HG03064 (cell line): ENCODE measurements at regions not wholly inside any gene's neighbourhood (a gene's known extent, or its start where the extent isn't known, plus 50 kb on each side); places are given as distances from the start of the nearest gene placed in this dataset.
"Not testable (repeated sequence)": the region's sequence is repeated elsewhere in the genome, so short reads cannot be mapped to it uniquely, and the experiment has no call there.

Experiments used
- ATAC-seq: cut with Tn5 transposase; IDR thresholded peaks from one replicate; pipeline ENCODE4 v1.9.1; 2021; ENCODE audit warnings: low read depth; ENCODE audit not compliant: unreplicated experiment

GRCh38 chrX:148259990-148260389 is 240.4 kb upstream of the AFF2 start:
- ATAC-seq = no peak

DNA sequence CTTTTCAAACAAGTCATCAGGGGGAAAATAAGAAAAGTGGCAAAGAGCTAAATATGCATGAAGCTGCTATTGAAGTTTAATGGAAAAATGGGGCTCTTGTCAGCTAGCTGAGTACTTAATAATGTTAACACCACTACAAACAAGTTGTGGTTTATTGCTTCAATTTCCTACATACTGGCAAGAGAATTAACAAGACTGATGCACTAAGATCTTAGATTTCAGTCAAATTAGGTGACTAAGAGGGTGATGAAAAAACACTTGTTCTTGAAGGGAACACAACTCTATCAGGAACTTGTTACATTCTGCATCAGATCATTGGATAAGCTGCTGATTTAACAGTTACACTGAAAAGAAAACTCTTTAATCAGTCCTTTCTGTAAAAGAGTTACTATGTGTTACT is 234.6 kb upstream of the AFF2 start:
- no peak for ATAC-seq

- ATAC-seq = no peak
Observed at GRCh38 chrX:148268673-148269072, 231.7 kb upstream of the AFF2 start.

GRCh38 chrX:148269513-148269912 is 230.9 kb upstream of the AFF2 start:
- no peak for ATAC-seq

DNA sequence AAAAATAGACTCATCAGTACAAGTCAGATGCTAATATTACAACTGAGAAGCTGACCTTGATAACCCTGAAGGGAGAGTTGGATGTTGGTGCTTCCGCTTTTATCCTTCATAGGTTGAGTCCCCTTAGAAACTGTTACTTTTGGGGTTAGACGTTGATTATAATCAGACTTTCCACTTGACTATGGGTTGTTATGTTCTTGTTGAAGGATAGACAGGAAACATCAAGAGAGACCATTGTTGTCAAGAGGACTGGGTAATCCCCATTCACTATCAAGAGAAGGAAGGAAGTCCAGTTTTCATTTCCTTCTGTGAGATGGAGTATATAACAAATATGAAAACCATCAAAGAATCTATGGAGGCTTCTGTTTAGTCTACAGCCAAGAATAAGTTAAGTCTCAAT is 229.9 kb upstream of the AFF2 start:
- ATAC-seq = no peak

- ATAC-seq = no peak
Observed at GRCh38 chrX:148271263-148271662, 229.2 kb upstream of the AFF2 start.

- no peak for ATAC-seq
Observed at GRCh38 chrX:148281920-148282319, 218.5 kb upstream of the AFF2 start.

GRCh38 chrX:148282504-148282903 is 217.9 kb upstream of the AFF2 start:
- ATAC-seq = no peak

- ATAC-seq = no peak
Observed at GRCh38 chrX:148284056-148284455, 216.4 kb upstream of the AFF2 start.

- ATAC-seq = no peak
Observed at GRCh38 chrX:148284821-148285220, 215.6 kb upstream of the AFF2 start.

DNA sequence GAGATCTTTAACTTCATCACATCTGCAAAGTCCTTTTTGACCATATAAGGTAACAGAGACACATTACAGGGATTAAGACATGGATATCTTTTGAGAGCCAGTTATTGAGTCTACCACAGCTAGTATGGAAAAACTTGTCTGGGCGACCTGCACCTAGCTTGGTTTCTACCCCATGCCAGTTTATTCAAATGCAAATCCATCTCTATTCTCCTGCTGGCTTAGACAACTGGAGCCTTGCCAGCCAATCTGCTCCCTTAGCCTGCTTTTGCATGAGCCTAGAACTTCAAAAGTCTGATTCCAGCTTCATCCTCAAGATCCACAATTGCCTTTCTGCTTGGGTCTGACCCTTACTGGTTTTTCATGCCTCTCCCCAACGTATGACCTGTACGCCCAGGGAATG is 212.0 kb upstream of the AFF2 start:
- ATAC-seq = no peak

DNA sequence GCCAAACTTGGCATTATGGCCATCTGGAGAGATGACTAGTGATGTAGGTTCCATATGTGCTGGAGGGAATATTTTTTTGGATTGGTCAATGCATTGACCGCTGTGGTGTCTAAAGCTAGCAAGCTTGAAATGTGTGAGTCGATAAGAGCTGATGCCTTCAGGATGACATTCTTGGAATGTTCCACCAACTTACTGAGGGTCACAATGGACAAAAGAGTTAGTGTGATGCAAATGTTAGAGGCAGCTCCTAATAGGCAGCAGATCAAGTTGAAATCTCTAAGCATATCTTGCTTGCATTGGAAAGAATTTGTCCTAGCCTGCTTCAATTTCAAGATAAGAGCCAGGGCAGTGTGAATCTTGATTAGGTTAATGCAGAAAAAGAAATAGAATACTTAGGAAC is 210.4 kb upstream of the AFF2 start:
- no peak for ATAC-seq

GRCh38 chrX:148290931-148291330 is 209.5 kb upstream of the AFF2 start:
- ATAC-seq = no peak

DNA sequence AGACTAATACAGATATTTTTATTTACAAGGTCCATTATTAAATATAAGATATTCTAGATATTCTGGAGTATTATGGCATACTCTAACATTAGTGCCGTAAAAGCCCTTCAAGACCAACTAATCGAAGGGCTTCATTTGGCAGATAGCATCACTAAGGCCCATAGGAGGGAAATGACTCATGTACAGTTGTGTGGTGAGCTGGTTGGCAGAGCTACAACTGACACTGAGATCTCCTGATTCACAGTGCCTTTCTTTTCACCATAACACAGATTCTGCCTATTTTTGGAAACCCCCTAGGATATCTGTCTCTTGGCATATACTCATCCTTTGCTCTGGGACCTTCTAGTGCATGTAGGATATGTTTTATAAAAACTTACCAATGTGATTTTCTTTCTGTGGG is 201.7 kb upstream of the AFF2 start:
- ATAC-seq = no peak

DNA sequence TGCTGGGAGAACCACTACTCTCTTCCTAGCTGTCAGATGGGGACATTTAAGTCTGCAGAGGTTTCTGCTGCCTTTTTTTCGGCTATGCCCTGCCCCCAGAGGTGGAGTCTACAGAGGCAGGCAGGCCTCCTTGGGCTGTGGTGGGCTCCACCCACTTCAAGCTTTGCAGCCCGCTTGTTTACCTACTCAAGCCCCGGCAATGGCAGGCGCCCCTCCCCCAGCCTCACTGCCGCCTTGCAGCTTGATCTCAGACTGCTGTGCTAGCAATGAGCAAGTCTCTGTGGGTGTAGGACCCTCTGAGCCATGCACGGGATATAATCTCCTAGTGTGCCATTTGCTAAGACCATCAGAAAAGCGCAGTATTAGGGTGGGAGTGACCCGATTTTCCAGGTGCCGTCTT is 195.2 kb upstream of the AFF2 start:
- ATAC-seq = not testable (repeated sequence)

GRCh38 chrX:148309413-148309812 is 191.0 kb upstream of the AFF2 start:
- ATAC-seq = no peak

DNA sequence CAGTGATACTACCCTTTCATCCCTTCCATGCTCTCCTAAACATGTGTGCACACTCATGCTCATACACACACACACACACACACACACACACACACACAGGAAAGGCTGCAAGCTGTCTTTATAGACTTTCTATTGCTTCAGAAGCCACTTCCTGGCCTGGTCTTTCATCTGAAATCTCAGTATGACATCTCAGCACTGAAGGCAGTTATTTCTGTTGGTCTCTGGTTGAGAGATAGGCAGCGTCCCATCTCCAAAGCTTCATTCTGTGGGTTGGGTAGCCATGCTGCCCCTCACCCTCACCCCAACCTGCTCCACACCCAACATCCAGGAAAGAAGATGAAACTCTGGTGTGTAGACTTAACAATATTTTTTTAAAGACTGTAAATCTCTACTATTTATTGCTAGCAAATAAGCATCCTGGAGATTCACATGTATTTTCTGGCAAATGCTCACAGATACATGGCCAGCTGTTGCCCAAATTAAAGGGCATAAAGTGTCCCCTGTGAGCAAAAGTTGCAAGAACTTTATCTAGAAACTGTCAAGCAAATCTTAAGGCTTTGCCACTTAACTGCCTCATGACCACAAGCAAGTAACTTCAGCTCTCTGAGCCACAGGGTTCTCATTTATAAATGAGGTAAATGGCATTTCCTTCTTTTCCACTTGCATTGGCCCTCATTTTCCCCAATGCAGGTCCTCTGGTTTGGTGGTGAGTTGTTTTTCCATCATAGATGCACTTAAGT is 189.8 kb upstream of the AFF2 start:
- peak; percentile 83 for ATAC-seq

DNA sequence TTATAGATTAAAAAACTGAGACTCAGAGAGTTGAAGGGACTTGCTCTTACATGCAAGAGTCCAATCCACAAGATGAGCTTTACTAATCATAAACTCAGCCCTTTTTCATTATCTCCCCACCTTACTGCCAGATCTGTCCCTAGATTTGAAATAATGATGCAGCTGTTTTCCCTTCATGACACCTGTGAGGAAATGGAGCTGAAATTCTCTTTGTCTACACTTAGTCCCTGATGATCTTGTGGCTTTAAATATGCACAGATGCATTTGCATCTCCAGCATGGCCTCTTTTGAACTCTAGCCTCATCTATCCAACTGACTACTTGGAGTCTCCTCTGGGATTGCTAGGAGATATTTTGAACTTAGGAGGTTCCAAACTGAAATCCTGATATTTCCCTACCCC is 188.9 kb upstream of the AFF2 start:
- ATAC-seq = no peak

GRCh38 chrX:148314876-148315275 is 185.5 kb upstream of the AFF2 start:
- ATAC-seq = no peak

DNA sequence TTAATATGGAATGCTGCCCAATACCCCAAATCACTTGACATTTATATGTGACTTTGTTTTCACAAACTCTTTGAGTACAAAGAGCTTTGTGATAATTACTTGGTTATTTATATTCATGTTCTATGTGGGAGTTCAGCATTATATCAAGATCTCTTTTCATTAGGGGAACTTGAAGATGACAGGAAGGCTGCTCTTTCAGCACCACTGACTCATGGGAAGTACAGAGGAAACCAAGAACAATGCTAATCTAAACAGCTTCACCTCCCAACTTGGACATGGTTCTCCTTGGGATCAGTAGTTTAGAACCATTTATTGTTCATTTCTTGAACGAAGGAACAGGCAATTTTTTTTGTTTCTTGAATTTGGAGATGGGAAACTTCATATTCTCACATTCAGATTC is 184.0 kb upstream of the AFF2 start:
- no peak for ATAC-seq

DNA sequence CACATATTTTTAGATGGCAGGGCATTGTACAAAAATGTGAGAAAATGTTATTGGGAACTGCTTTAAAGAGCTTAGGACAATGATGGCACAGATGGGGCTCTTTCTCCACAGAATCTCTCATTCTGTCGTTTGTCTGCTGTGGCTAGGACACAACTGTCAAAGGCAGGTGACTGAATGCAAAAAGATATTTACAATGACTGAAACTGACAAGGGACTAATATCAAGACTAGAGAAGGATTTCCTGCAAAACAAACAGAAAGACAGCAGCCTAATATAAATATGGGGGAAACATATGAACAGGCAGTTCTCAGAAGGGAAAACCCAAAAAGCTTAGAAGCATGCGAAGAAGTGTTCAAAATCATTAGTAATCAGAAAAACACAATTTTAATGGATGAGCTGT is 177.5 kb upstream of the AFF2 start:
- no peak for ATAC-seq

GRCh38 chrX:148333989-148334388 is 166.4 kb upstream of the AFF2 start:
- no peak for ATAC-seq

DNA sequence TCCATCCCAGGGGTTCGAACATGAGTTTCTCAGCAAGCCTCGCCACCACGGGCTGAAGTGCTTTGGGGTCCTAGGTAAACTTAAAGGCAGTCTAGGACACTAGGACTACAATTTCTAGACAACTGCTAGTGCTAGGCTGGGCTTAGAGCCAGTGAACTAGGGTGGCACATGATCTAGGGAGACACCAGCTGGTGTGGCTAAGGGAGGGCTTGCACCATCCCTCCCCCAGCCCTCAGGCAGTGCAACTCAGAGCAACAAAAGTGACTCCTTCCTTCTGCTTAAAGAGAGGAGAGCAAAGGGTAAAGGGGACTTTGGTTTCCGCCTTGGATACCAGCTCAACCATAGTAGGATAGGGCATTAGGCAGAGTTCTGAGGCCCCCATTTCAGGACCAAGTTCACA is 162.5 kb upstream of the AFF2 start:
- ATAC-seq = no peak
